CD4-positive, alpha-beta T cell (primary cell): ENCODE measurements at regions not wholly inside any gene's neighbourhood (a gene's known extent, or its start where the extent isn't known, plus 50 kb on each side); places are given as distances from the start of the nearest gene placed in this dataset.

Experiments
- ATAC-seq: fragments of 200-7000 bp; cut with Tn5 transposase; one replicate; pipeline ENCODE4 v1.10.0; 2022; ENCODE audit warnings: mild to moderate bottlenecking; ENCODE audit not compliant: poor library complexity
- CTCF ChIA-PET: fragments of 350-600 bp; sonication (Branson Sonifier 250); formaldehyde crosslinking; loops from one replicate; lab custom pipeline; 2021; ENCODE audit warnings: antibody characterized with exemption, inconsistent platforms; lab: Charles Lee
- POLR2A ChIA-PET: fragments of 350-600 bp; sonication (Branson Sonifier 250); formaldehyde crosslinking; loops from one replicate; lab custom pipeline; 2021; ENCODE audit warnings: antibody characterized with exemption, inconsistent platforms; lab: Charles Lee
- DNase-seq, 14 experiments: peaks; one replicate each; pipeline ENCODE4 v3.0.0-alpha.2; 2013 to 2020; ENCODE audit warnings: mixed read lengths in 2 of 14
- H3K27ac ChIP-seq, 2 donors: one replicate each; pipeline versions ENCODE4 v1.5.1 to v1.7.0; 2013; ENCODE audit warnings: low read length in 2 of 2, low read depth in 1 of 2, mild to moderate bottlenecking in 1 of 2
- H3K27me3 ChIP-seq, 2 experiments: 1 replicate in 1 of 2; 2 replicates in 1 of 2; pipeline versions ENCODE4 v1.6.1 to v1.7.0; 2013; ENCODE audit warnings: low read length in 2 of 2, control low read depth in 1 of 2, mild to moderate bottlenecking in 1 of 2, moderate library complexity in 1 of 2; ENCODE audit not compliant: insufficient read depth in 2 of 2, control insufficient read depth in 1 of 2
- H3K36me3 ChIP-seq: one replicate; pipeline ENCODE4 v1.6.1; 2013; ENCODE audit warnings: low read length, control low read depth; ENCODE audit not compliant: insufficient read depth
- H3K4me1 ChIP-seq: one replicate; pipeline ENCODE4 v1.6.1; 2013; ENCODE audit warnings: low read length, control low read depth; ENCODE audit not compliant: insufficient read depth
- H3K4me3 ChIP-seq: one replicate; pipeline ENCODE4 v1.5.1; 2013; ENCODE audit warnings: mild to moderate bottlenecking, low read length, moderate library complexity
- H3K9me3 ChIP-seq, 2 experiments: 1 replicate in 1 of 2; 2 replicates in 1 of 2; pipeline versions ENCODE4 v1.6.1 to v1.7.0; 2013; ENCODE audit warnings: low read length in 2 of 2, mild to moderate bottlenecking in 2 of 2, control low read depth in 1 of 2, moderate library complexity in 1 of 2; ENCODE audit not compliant: control insufficient read depth in 1 of 2, insufficient read depth in 1 of 2
- H3K27ac Mint-ChIP-seq: one replicate; pipeline ENCODE4 v1.8.0; 2020; ENCODE audit warnings: mixed read lengths
- H3K27me3 Mint-ChIP-seq: one replicate; pipeline ENCODE4 v1.8.0; 2021; ENCODE audit warnings: mixed read lengths
- H3K36me3 Mint-ChIP-seq: one replicate; pipeline ENCODE4 v1.8.0; 2021; ENCODE audit warnings: low read depth, mixed read lengths
- H3K4me1 Mint-ChIP-seq: one replicate; pipeline ENCODE4 v1.8.0; 2021; ENCODE audit warnings: low read depth, mixed read lengths
- H3K4me3 Mint-ChIP-seq: one replicate; pipeline ENCODE4 v1.8.0; 2020; ENCODE audit warnings: mild to moderate bottlenecking, mixed read lengths
- H3K9me3 Mint-ChIP-seq: one replicate; pipeline ENCODE4 v1.8.0; 2020; ENCODE audit warnings: mixed read lengths
- CTCF ChIP-seq: fragments of 200-600 bp; IDR thresholded peaks from one replicate; pipeline ENCODE4 v1.8.0; 2022; ENCODE audit warnings: antibody characterized with exemption, mild to moderate bottlenecking
- intact Hi-C, 2 experiments: fragments of 100-400 bp; cut with DNase I in 1 of 2; cut with micrococcal nuclease in 1 of 2; formaldehyde crosslinking; loops; one replicate each; pipeline versions ENCODE4 v1.15.1 to v1.9.0; 2023 to 2025; cut with DNase I, micrococcal nuclease

GRCh38 chr4:148684638-148685037 lies 242.4 kb upstream of the NR3C2 start:
- H3K4me3 Mint-ChIP-seq, result no peak overlapping the region
- Histone ChIP-seq H3K27me3 (peaks cover 0 to 3% of the 10 kb centered on the region in 2 experiments), H3K4me3 (no peak overlapping the region), H3K27ac (no peak overlapping the region), H3K36me3 (no peaks in the 10 kb centered on the region), H3K4me1 (no peaks in the 10 kb centered on the region), H3K9me3 (no peaks in the 10 kb centered on the region)
- no peak for ATAC-seq
- H3K27me3 Mint-ChIP-seq, result peaks cover 12% of the 10 kb centered on the region
- POLR2A ChIA-PET, result no interaction called here
- H3K4me1 Mint-ChIP-seq, result no peaks in the 10 kb centered on the region
- intact Hi-C loops, result no loop called here
- no peak for TF ChIP-seq CTCF
- CTCF ChIA-PET, result no interaction called here
- no peaks in the 10 kb centered on the region for H3K36me3 Mint-ChIP-seq
- H3K27ac Mint-ChIP-seq, result no peak overlapping the region
- DNase-seq, result no peak
- H3K9me3 Mint-ChIP-seq, result no peaks in the 10 kb centered on the region

- intact Hi-C loops, result no loop called here
- Mint-ChIP-seq H3K9me3 (no peaks in the 10 kb centered on the region), H3K4me3 (no peak overlapping the region), H3K27ac (no peak overlapping the region), H3K36me3 (no peaks in the 10 kb centered on the region), H3K27me3 (no peaks in the 10 kb centered on the region), H3K4me1 (no peaks in the 10 kb centered on the region)
- no peak overlapping the region for H3K27ac ChIP-seq
- DNase-seq (no peak), ATAC-seq (no peak)
- H3K36me3 ChIP-seq, result no peaks in the 10 kb centered on the region
- POLR2A ChIA-PET, result no interaction called here
- H3K4me3 ChIP-seq, result no peak overlapping the region
- TF ChIP-seq CTCF, result no peak
- H3K9me3 ChIP-seq, result no peaks in the 10 kb centered on the region
- no peaks in the 10 kb centered on the region for H3K4me1 ChIP-seq
- peaks cover 0 to 3% of the 10 kb centered on the region in 2 experiments for H3K27me3 ChIP-seq
- CTCF ChIA-PET, result no interaction called here
Observed at GRCh38 chr4:148680884-148681283, 238.7 kb upstream of the NR3C2 start.

- no peak for TF ChIP-seq CTCF
- H3K4me3 Mint-ChIP-seq, result no peak overlapping the region
- POLR2A ChIA-PET, result no interaction called here
- intact Hi-C loops, result no loop called here
- H3K4me1 ChIP-seq, result no peaks in the 10 kb centered on the region
- H3K4me3 ChIP-seq, result no peak overlapping the region
- no peaks in the 10 kb centered on the region for H3K9me3 Mint-ChIP-seq
- CTCF ChIA-PET, result no interaction called here
- no peaks in the 10 kb centered on the region for H3K36me3 ChIP-seq
- no peak overlapping the region for H3K27ac Mint-ChIP-seq
- no peak for ATAC-seq
- no peaks in the 10 kb centered on the region for H3K9me3 ChIP-seq
- no peaks in the 10 kb centered on the region for H3K27me3 ChIP-seq
- H3K27ac ChIP-seq, result no peak overlapping the region
- no peaks in the 10 kb centered on the region for H3K4me1 Mint-ChIP-seq
- H3K27me3 Mint-ChIP-seq, result no peaks in the 10 kb centered on the region
- no peaks in the 10 kb centered on the region for H3K36me3 Mint-ChIP-seq
- DNase-seq, result no peak
Observed at GRCh38 chr4:148676344-148676743, 234.1 kb upstream of the NR3C2 start.
